BJ (cell line): ENCODE measurements at regions not wholly inside any gene's neighbourhood (a gene's known extent, or its start where the extent isn't known, plus 50 kb on each side); places are given as distances from the start of the nearest gene placed in this dataset.

ENCODE experiments used
- CTCF ChIA-PET: fragments of 350-600 bp; formaldehyde crosslinking; extraction: SDS; loops from one replicate; lab custom pipeline; 2021; ENCODE audit warnings: antibody characterized with exemption, inconsistent platforms; lab: Yijun Ruan, JAX
- POLR2A ChIA-PET: fragments of 300-600 bp; sonication (Branson Sonifier 250); formaldehyde crosslinking; extraction: SDS; loops from one replicate; lab custom pipeline; 2021; ENCODE audit warnings: antibody characterized with exemption; lab: Charles Lee
- DNase-seq: peaks from one replicate; pipeline ENCODE4 v3.0.0-alpha.2; 2011; ENCODE audit warnings: low read depth
- H3K27me3 ChIP-seq: 2 replicates; pipeline ENCODE4 v1.6.0; 2011; ENCODE audit warnings: low read length; ENCODE audit not compliant: control insufficient read depth, insufficient read depth
- H3K36me3 ChIP-seq: 2 replicates; pipeline ENCODE4 v1.5.1; 2011; ENCODE audit warnings: low read length; ENCODE audit not compliant: control insufficient read depth, insufficient read depth
- H3K4me3 ChIP-seq: 2 replicates; pipeline ENCODE4 v1.5.1; 2011; ENCODE audit warnings: low read depth, mild to moderate bottlenecking, control low read depth, low read length
- TF ChIP-seq, protein P1 (sequence below): IDR thresholded peaks from 2 replicates; pipeline ENCODE4 v1.5.1; 2011; ENCODE audit warnings: low read depth, mild to moderate bottlenecking, control low read depth, inconsistent platforms, low read length, moderate library complexity; ENCODE audit not compliant: insufficient read depth

DNA sequence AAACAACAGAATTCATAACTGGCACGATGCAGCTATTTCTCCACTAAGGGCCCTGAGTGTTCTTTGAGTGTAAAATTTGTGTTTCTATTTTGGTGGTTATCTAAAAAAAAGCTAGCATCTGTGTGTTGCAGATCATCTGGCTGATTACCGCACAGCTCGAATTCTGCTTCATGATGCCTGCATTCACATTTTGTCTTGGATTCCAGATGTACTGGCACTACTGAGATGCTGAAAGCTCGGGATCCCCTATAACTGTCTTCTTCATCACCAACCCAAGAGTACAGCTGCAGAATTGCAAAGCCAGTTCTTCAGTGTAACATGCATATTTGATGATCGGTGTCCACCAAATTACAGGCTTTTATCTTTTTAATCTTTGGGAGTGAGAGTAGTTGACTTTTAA, 51.6 kb upstream of the ZNF532 start:
- Histone ChIP-seq H3K36me3 (no peaks in the 10 kb centered on the region), H3K4me3 (no peak overlapping the region), H3K27me3 (no peaks in the 10 kb centered on the region)
- ChIA-PET POLR2A (no interaction called here), CTCF (no interaction called here)
- TF ChIP-seq, protein P1, sequence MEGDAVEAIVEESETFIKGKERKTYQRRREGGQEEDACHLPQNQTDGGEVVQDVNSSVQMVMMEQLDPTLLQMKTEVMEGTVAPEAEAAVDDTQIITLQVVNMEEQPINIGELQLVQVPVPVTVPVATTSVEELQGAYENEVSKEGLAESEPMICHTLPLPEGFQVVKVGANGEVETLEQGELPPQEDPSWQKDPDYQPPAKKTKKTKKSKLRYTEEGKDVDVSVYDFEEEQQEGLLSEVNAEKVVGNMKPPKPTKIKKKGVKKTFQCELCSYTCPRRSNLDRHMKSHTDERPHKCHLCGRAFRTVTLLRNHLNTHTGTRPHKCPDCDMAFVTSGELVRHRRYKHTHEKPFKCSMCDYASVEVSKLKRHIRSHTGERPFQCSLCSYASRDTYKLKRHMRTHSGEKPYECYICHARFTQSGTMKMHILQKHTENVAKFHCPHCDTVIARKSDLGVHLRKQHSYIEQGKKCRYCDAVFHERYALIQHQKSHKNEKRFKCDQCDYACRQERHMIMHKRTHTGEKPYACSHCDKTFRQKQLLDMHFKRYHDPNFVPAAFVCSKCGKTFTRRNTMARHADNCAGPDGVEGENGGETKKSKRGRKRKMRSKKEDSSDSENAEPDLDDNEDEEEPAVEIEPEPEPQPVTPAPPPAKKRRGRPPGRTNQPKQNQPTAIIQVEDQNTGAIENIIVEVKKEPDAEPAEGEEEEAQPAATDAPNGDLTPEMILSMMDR: no peak
- DNase-seq: no peak

DNA sequence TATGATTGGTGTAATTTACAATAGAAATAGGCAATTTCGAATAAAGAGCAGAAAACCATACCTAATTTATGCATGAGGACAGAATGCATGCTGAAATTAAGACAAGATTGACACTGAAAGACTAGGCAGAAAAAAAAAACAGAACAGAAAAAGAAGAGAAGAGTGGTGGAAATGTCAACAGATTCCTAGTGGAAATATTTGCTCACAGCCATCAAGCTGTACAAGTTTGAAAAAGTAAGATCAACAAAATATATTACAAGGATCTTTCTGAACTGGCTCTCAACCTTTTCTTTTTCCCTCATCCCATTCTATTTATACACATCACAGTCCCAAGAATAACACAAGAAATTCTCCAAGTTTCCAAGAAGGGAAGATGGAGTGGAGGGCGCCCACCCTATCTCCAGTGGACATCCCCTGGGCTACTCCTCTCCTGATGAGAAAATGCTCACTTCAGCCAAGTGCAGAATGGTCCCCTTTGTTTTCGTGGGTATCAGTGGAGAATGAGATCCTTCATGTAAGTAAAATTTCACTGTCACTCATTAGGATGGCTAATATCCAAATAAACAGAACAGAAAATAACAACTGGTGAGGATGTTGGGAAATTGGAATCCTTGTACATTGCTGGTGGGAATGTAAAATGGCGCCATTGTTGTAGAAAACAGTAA, 51.0 kb upstream of the ZNF532 start:
- no peaks in the 10 kb centered on the region for H3K27me3 ChIP-seq
- H3K4me3 ChIP-seq: no peak overlapping the region
- H3K36me3 ChIP-seq: no peaks in the 10 kb centered on the region
- ChIA-PET CTCF (no interaction called here), POLR2A (no interaction called here)
- TF ChIP-seq, protein P1: no peak
- DNase-seq: no peak

DNA sequence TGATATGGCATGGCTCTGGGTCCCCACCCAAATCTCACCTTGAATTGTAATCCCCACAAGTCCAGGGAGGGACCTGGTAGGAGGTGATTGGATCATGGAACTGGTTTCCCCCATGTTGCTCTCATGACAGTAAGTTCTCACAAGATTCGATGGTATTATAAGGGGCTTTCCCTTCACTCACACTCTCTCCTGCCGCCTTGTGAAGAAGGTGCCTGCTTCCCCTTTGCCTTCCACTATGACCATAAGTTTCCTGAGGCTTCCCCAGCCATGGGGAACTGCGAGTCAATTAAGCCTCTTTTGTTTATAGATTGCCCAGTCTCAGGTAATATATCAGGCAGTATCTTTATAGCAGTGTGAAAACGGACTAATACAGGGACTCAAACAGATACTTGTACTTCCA, 50.4 kb upstream of the ZNF532 start:
- TF ChIP-seq, protein P1: no peak
- Histone ChIP-seq H3K4me3 (no peak overlapping the region), H3K36me3 (no peaks in the 10 kb centered on the region), H3K27me3 (no peaks in the 10 kb centered on the region)
- DNase-seq: no peak
- POLR2A ChIA-PET: no interaction called here
- CTCF ChIA-PET: no interaction called here
